ENCODE measurements at regions not wholly inside any gene's neighbourhood (a gene's known extent, or its start where the extent isn't known, plus 50 kb on each side); places are given as distances from the start of the nearest gene placed in this dataset.
A peak's percentile ranks its signal among the peaks of the same experiment; 100 is the strongest.
"Not testable (repeated sequence)": the region's sequence is repeated elsewhere in the genome, so short reads cannot be mapped to it uniquely, and the experiment has no call there.

GRCh38 chr1:38500891-38501290 lies 358.7 kb downstream of the RRAGC start:
- no peak for DNase-seq (ENCODE audit: low read depth)

GRCh38 chr1:38500352-38500751 lies 359.2 kb downstream of the RRAGC start:
- no peak for DNase-seq (ENCODE audit: low read depth)

- no peak for DNase-seq (ENCODE audit: low read depth)
Measured at GRCh38 chr1:38498686-38499085, 360.9 kb downstream of the RRAGC start.

DNA sequence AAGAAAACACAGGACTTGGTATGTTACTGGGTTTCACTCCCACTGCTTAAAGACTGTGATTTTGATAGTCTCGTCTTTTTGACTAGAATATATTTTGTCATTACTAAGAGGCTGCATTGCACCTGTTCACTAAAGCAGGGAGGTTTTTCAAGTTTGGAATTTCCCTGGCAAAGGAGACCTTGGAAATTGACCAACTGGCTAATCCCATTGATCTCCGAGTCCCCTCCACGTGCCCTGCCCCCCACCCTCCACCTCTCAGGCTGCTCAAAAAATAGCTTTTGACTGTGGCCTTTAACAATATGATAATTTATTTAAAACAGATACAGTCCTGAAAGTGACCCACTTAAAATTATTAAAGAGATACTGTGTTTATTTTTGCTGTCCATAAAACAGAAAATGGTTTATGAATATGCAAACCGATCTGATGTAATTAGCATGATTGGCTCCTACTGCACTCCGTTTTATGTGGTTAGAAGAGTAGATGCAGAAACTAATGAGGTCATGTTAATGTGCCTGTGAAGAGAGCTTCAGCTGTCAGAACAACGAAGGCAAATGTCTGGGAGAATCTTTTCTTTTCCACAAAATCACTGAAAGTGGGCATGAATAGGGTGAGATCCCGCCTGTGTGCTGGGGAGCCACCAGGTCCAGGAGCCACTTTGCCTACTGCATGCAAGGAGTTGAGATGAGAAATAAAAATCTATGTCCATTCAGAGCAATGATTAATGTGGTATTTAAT lies 361.5 kb downstream of the RRAGC start:
- no peak for DNase-seq (ENCODE audit: low read depth)

- not testable (repeated sequence) for DNase-seq (ENCODE audit: low read depth)
Measured at GRCh38 chr1:38493306-38493705, 366.3 kb downstream of the RRAGC start.

DNA sequence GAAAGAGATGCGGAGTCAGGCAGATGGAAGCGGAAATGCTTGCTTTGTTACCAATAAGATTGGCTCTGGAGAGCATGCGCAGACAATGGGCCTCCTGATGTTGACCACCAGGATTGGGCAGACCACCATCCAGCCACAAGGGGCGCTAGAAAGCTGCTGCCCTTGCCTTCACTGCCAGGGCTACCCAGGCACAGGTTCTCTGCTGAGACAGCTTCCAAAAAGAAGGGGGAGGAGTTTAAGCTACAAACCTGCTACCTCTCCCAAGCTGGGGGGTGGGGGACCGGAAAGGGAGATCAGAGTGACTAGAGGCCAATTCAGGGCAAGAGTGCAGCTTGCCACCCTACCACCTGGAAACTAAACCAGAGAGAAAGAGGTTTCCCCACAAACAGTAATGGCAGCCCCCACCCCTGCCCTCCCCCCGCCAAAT lies 369.7 kb downstream of the RRAGC start:
- DNase-seq (ENCODE audit: low read depth): peak; percentile 21

- no peak for DNase-seq (ENCODE audit: low read depth)
Measured at GRCh38 chr1:38488162-38488898, 371.2 kb downstream of the RRAGC start.

DNA sequence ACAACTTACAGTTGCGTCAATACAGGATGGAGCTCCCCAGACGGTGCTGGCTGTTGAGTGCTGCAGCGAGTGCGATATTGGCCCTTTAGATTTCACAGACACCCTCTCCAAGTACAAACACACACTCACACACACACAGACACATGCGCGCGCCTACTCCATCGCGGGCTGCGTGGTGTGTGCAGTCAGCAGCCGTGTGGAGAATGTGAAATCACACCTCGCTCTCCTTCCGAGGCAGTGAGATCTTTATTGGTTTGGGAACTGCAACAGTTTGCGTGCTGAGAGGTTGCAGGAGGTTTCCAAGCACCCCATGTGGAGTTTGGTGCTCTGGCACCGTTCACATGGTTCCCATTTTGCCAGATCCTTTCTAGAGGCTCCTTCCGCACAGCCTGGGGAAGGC lies 372.2 kb downstream of the RRAGC start:
- DNase-seq (ENCODE audit: low read depth): no peak

GRCh38 chr1:38486085-38486484 lies 373.5 kb downstream of the RRAGC start:
- no peak for DNase-seq (ENCODE audit: low read depth)

DNA sequence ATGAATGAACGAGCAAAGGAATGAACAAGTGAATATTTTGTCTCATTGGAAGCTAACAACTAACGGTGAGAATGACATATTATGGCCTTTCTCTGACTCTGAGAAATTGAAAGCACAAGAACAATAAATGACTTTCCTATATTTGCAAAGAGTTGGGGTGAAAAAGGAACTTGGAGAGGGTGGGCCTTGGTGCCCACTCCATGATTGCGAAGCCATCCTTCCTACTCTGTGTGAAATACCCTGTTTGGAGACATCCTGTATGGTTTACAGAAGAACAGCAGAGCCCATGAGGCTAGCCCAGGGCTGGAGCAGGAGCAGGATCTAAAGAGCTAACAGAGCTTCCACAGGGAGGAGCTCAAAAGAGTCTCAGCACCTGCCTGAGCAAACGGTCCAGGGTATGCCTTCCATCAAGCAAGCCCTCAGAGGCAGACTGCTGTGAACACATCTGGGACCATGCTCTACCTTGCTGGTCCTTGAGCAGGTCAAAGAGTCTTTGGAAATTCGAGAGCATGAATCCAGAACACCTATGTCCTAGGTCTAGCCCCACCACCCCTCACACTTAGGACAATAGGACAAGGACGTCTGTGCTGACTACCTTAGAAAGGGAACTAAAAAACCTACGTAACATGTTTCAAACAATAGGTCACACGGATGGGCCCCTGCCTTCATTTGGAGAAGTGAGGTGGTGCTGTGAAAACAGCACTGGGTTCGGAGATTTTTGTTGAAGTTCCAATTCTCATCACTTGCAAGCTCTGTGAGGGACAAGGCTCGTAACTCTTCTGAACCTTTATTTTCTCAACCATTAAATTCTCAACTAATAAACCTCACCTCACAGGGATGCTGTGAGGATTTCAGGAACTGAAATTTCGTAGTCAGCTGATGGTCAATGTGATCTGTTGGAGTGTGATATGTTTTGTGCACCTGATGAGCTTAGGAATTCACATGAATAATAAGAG lies 377.4 kb downstream of the RRAGC start:
- no peak for DNase-seq (ENCODE audit: low read depth)

DNA sequence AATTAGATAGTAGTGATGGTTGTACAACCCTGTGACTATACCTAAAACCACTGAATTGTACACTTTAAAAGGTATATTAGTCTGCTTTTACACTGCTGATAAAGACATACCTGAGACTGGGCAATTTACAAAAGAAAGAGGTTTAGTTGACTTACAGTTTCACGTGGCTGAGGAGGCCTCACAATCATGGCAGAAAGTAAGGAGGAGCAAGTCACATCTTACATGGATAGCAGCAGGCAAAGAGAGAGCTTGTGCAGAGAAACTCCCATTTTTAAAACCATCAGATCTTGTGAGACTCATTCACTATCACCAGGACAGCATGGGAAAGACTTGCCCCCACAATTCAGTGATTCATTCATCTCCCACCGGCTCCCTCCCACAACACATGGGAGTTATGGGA lies 379.9 kb downstream of the RRAGC start:
- DNase-seq (ENCODE audit: low read depth): not testable (repeated sequence)

- DNase-seq (ENCODE audit: low read depth): no peak
Measured at GRCh38 chr1:38477811-38478210, 381.8 kb downstream of the RRAGC start.

DNA sequence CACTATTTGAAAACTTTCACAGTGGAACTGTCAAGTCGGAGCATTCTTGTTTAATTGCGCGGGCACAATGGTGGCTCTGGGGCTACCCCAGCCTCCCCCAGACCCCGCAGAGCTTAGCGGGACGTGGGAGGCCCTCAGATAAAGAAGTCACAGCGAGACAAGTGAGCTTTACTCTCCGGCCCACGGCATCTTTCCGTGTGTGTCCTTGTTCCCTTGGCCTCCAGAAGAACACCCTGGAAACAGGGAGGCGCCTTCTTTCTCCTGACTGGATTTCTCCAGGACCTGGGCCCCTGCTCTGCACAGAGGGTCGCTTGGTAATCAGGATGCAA lies 382.8 kb downstream of the RRAGC start:
- no peak for DNase-seq (ENCODE audit: low read depth)

GRCh38 chr1:38476111-38476849 lies 383.3 kb downstream of the RRAGC start:
- no peak for DNase-seq (ENCODE audit: low read depth)

GRCh38 chr1:38475624-38476005 lies 384.0 kb downstream of the RRAGC start:
- no peak for DNase-seq (ENCODE audit: low read depth)

DNA sequence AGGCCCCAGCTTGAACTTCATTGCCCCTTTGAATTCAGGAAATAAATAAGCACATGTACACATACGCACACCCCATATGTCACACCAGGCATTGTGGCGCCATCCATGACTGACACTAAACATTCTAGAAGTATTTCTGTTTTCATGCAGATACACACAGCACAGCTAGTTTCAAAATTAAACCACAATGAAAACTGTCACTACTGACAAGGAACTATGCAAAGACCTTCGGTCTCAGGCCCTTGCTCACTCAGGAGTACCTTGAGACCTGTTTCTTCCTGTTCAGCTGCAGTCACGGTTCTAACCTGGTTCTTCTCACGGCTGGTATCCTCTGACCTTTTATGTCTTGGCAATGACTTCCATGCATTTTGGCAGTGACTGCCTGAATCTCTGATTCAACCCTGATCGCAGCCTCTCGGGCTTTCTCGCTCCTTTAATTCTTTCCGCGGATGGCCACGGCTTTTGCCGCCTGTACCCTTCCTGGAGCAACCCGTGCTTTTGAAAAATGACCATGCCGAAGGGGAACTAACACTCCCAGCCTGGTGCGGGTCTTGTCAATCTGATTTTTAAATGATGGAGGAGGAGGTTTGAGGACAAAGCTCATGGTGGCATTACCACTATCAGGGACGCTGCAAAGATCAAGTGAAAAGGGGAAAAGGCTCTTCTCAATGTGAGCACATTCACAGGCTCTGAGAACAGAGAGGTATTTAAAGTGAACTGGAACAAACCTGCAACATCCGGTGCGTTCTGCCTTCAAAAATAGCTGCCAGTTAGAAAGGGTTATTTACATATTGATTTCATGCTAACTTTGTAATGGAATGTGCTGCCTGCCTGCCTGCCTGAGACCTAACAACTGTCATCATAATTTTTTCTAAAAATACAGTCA lies 384.6 kb downstream of the RRAGC start:
- DNase-seq (ENCODE audit: low read depth): no peak

DNA sequence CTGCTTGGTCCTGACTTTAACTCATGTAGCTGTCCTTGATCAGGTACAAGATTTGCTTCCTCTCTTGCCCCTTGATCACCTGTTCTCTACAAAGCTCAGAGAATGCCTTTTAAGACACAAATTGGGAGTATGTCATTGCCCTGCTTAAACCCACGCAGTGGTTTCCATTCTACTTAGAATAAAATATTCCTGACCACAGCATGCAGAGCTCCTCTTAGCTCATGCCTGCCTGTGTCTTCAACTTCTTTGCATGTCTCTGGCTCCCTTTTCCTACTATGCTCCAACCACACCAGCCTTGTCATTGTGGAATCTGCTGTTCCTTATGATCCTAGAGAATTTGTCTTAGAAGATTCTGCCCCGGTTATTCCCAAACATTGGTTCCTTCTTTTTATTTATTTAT lies 393.1 kb downstream of the RRAGC start:
- DNase-seq (ENCODE audit: low read depth): no peak

DNA sequence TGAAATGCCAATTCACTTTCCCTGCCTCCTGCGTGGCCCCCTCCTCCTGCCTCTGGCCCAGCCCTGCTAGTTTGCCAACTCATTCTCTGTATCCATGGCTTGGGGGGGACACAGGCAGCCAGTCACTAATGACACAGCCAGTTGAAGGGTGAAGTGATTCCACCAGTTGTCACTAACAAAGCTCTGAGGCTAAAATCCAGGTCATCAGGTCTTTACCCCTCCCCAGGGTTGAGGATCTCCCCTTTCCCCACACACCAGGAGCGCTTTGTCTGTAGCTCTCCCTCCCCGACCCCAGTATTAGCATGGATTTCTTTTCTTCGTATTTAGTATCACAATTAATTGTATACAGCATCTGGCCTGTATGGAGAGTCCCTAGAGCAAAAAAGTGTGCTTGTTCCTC lies 394.1 kb downstream of the RRAGC start:
- DNase-seq (ENCODE audit: low read depth): no peak

DNA sequence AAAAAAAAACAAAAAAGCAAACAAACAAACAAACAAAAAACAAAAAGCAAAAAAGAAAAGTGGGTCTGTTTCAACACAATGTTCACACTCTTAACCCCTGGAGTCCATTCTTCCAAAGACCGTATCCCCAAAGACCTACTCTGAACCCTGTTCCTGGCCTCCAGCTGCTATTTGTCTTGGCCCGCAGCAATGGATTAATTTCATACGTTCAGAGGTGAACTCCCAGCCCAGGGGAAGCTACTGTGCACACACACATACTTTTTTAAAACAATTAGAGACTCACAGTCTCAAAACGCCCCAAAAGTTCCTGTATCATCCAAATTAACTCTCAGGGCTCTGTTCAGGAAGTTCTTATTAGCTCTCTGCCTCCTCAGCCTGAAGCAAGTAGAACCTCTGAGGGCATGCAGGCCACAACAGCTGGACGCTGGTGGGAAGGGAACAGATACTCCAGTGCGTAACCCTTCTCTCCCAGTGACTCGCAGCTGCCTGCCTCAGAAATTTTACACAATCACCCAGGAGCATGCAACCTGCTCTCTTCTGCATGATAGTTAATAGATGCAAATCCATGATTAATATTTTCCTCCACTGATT lies 395.4 kb downstream of the RRAGC start:
- DNase-seq (ENCODE audit: low read depth): no peak

DNA sequence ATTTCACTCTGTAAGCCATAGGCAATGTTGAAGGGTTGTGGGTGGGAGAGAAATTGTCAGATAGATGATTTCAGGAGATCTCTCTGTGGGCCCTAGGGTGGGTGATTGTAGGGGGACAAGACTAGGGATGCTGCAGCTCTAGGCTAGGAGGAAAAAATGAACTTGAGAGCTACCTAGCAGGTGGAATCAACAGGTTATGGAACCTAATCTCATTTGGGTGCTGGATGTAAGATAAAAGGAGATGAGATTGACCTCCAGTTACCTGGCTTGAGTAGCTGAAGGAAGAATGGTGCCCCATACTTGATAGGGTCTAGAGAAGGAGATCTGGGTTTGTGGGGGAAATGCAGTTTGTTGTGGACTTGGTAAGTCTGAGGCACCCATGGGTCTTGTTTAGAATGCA lies 396.5 kb downstream of the RRAGC start:
- DNase-seq (ENCODE audit: low read depth): no peak

DNA sequence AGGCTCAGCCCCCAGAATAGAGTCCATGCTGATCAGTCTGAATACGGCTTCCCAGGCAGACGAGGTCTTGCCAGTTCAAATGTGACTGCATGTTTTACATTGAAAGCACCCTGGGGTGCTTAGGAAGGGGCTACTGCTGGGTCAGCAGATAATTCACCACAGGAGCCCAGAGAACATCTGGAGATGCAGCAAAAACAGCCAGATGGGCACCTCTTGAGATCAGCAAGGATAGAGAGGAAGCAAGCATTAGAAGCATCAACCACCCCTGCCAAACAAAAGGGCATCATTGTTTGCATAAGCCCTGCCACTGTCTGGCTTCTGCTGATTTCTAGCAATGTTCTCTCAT lies 403.1 kb downstream of the RRAGC start:
- DNase-seq (ENCODE audit: low read depth): no peak

Measured in activated T-cell treated with anti-CD3 and anti-CD28 coated beads for 1 hour (primary cell).